Left kidney (tissue), 1 donor: ENCODE measurements at regions not wholly inside any gene's neighbourhood (a gene's known extent, or its start where the extent isn't known, plus 50 kb on each side); places are given as distances from the start of the nearest gene placed in this dataset.
"Not testable (repeated sequence)": the region's sequence is repeated elsewhere in the genome, so short reads cannot be mapped to it uniquely, and the experiment has no call there.

Experiments
- DNase-seq: peaks from one replicate; pipeline ENCODE4 v3.0.0-alpha.2; 2013

GRCh38 chr2:150136401-150136800, 351.1 kb downstream of the RND3 start:
- DNase-seq, result no peak

- no peak for DNase-seq
Observed at GRCh38 chr2:150135223-150135883, 352.1 kb downstream of the RND3 start.

GRCh38 chr2:150134223-150134857, 353.1 kb downstream of the RND3 start:
- DNase-seq, result no peak

- DNase-seq, result no peak
Observed at GRCh38 chr2:150133623-150134022, 353.8 kb downstream of the RND3 start.

- no peak for DNase-seq
Observed at GRCh38 chr2:150129921-150130575, 357.4 kb downstream of the RND3 start.

- no peak for DNase-seq
Observed at GRCh38 chr2:150127995-150128394, 359.5 kb downstream of the RND3 start.

GRCh38 chr2:150127346-150127990, 360.0 kb downstream of the RND3 start:
- DNase-seq, result no peak

GRCh38 chr2:150126839-150127238, 360.6 kb downstream of the RND3 start:
- no peak for DNase-seq

GRCh38 chr2:150126143-150126740, 361.2 kb downstream of the RND3 start:
- DNase-seq, result no peak

- DNase-seq, result no peak
Observed at GRCh38 chr2:150125708-150126107, 361.8 kb downstream of the RND3 start.

- no peak for DNase-seq
Observed at GRCh38 chr2:150125188-150125587, 362.3 kb downstream of the RND3 start.

GRCh38 chr2:150124739-150125138, 362.7 kb downstream of the RND3 start:
- no peak for DNase-seq

- no peak for DNase-seq
Observed at GRCh38 chr2:150122871-150123613, 364.4 kb downstream of the RND3 start.

- no peak for DNase-seq
Observed at GRCh38 chr2:150122156-150122555, 365.3 kb downstream of the RND3 start.

GRCh38 chr2:150120326-150120955, 367.0 kb downstream of the RND3 start:
- DNase-seq, result no peak

- no peak for DNase-seq
Observed at GRCh38 chr2:150119819-150120218, 367.6 kb downstream of the RND3 start.

- not testable (repeated sequence) for DNase-seq
Observed at GRCh38 chr2:150114089-150114488, 373.4 kb downstream of the RND3 start.

- DNase-seq, result no peak
Observed at GRCh38 chr2:150110548-150110947, 376.9 kb downstream of the RND3 start.

GRCh38 chr2:150109912-150110311, 377.6 kb downstream of the RND3 start:
- no peak for DNase-seq

- no peak for DNase-seq
Observed at GRCh38 chr2:150109028-150109427, 378.4 kb downstream of the RND3 start.

GRCh38 chr2:150107816-150108215, 379.7 kb downstream of the RND3 start:
- DNase-seq, result no peak
